Cardiac muscle cell (in vitro differentiated cells and primary cell): ENCODE measurements at regions not wholly inside any gene's neighbourhood (a gene's known extent, or its start where the extent isn't known, plus 50 kb on each side); places are given as distances from the start of the nearest gene placed in this dataset.

ENCODE experiments used
- DNase-seq, 2 donors: peaks; one replicate each; pipeline versions ENCODE4 v3.0.0 to v3.0.0-alpha.2; 2010 to 2017; ENCODE audit warnings: low read depth in 1 of 2, low spot score in 1 of 2
- H3K27ac ChIP-seq: fragments of 200-600 bp; sonication (generic); 2 replicates; pipeline ENCODE4 v1.5.1; 2016
- H3K27me3 ChIP-seq: fragments of 200-600 bp; sonication (generic); 2 replicates; pipeline ENCODE4 v1.6.0; 2016; ENCODE audit warnings: control low read depth
- H3K36me3 ChIP-seq: fragments of 200-600 bp; sonication (generic); 2 replicates; pipeline ENCODE4 v1.5.1; 2016; ENCODE audit warnings: control low read depth
- H3K4me1 ChIP-seq: fragments of 200-600 bp; sonication (generic); 2 replicates; pipeline ENCODE4 v1.8.1; 2017; ENCODE audit warnings: low read depth, mild to moderate bottlenecking, mixed run types
- H3K4me3 ChIP-seq: fragments of 200-600 bp; sonication (generic); 2 replicates; pipeline ENCODE4 v1.5.1; 2016; ENCODE audit warnings: mild to moderate bottlenecking
- H3K9me3 ChIP-seq: fragments of 200-600 bp; sonication (generic); 2 replicates; pipeline ENCODE4 v1.5.1; 2017; ENCODE audit warnings: low read depth, mild to moderate bottlenecking, control low read depth
- CTCF ChIP-seq: IDR thresholded peaks from 2 replicates; pipeline ENCODE4 v1.5.1; 2012; ENCODE audit warnings: low read depth, mild to moderate bottlenecking, low read length

GRCh38 chr2:183552716-183553115 is 428.5 kb downstream of the NUP35 start:
- no peak for DNase-seq
- H3K27ac ChIP-seq, result no peak overlapping the region
- H3K27me3 ChIP-seq, result no peaks in the 10 kb centered on the region
- TF ChIP-seq CTCF, result no peak
- H3K36me3 ChIP-seq, result no peaks in the 10 kb centered on the region
- no peaks in the 10 kb centered on the region for H3K9me3 ChIP-seq
- no peaks in the 10 kb centered on the region for H3K4me1 ChIP-seq
- H3K4me3 ChIP-seq, result no peak overlapping the region

GRCh38 chr2:183564726-183565125 is 440.5 kb downstream of the NUP35 start:
- no peaks in the 10 kb centered on the region for H3K27me3 ChIP-seq
- no peak for DNase-seq
- no peaks in the 10 kb centered on the region for H3K9me3 ChIP-seq
- no peak overlapping the region for H3K27ac ChIP-seq
- no peak for TF ChIP-seq CTCF
- no peak overlapping the region for H3K4me3 ChIP-seq
- no peaks in the 10 kb centered on the region for H3K4me1 ChIP-seq
- no peaks in the 10 kb centered on the region for H3K36me3 ChIP-seq

GRCh38 chr2:183575481-183575880 is 451.2 kb downstream of the NUP35 start:
- no peak for DNase-seq
- H3K27ac ChIP-seq, result no peak overlapping the region
- TF ChIP-seq CTCF, result no peak

GRCh38 chr2:183579686-183580085 is 455.4 kb downstream of the NUP35 start:
- H3K4me3 ChIP-seq, result no peak overlapping the region
- TF ChIP-seq CTCF, result no peak
- peaks cover 27% of the 10 kb centered on the region for H3K27me3 ChIP-seq
- no peaks in the 10 kb centered on the region for H3K36me3 ChIP-seq
- H3K4me1 ChIP-seq, result peaks cover 5% of the 10 kb centered on the region
- no peak overlapping the region for H3K27ac ChIP-seq
- H3K9me3 ChIP-seq, result no peaks in the 10 kb centered on the region
- DNase-seq, result peak in 1 of 2 donors; percentile 4

More at GRCh38 chr2:183575481-183575880, 451.2 kb downstream of the NUP35 start:
- peaks cover 27% of the 10 kb centered on the region for H3K27me3 ChIP-seq
- H3K4me3 ChIP-seq, result no peak overlapping the region
- no peaks in the 10 kb centered on the region for H3K36me3 ChIP-seq
- no peaks in the 10 kb centered on the region for H3K9me3 ChIP-seq
- H3K4me1 ChIP-seq, result peaks cover 5% of the 10 kb centered on the region

- Histone ChIP-seq H3K27ac (no peak overlapping the region), H3K36me3 (no peaks in the 10 kb centered on the region), H3K27me3 (no peaks in the 10 kb centered on the region), H3K9me3 (no peaks in the 10 kb centered on the region), H3K4me3 (no peak overlapping the region), H3K4me1 (no peaks in the 10 kb centered on the region)
- DNase-seq, result no peak
- no peak for TF ChIP-seq CTCF
Observed at GRCh38 chr2:183592271-183592670, 468.0 kb downstream of the NUP35 start.

GRCh38 chr2:183594150-183594549 is 469.9 kb downstream of the NUP35 start:
- Histone ChIP-seq H3K9me3 (no peaks in the 10 kb centered on the region), H3K27me3 (peaks cover 4% of the 10 kb centered on the region), H3K4me3 (no peak overlapping the region), H3K4me1 (no peaks in the 10 kb centered on the region), H3K36me3 (no peaks in the 10 kb centered on the region), H3K27ac (no peak overlapping the region)
- no peak for DNase-seq
- TF ChIP-seq CTCF, result no peak
